GM11168 (cell line): ENCODE measurements at regions not wholly inside any gene's neighbourhood (a gene's known extent, or its start where the extent isn't known, plus 50 kb on each side); places are given as distances from the start of the nearest gene placed in this dataset.
"Not testable (repeated sequence)": the region's sequence is repeated elsewhere in the genome, so short reads cannot be mapped to it uniquely, and the experiment has no call there.

Experiments used
- in situ Hi-C: fragments of 300-500 bp; cut with MboI; formaldehyde crosslinking; loops from one replicate; pipeline ENCODE4 v1.12.0; 2022; ENCODE audit warnings: low sequenced_read_pairs; ENCODE audit not compliant: unreplicated experiment

DNA sequence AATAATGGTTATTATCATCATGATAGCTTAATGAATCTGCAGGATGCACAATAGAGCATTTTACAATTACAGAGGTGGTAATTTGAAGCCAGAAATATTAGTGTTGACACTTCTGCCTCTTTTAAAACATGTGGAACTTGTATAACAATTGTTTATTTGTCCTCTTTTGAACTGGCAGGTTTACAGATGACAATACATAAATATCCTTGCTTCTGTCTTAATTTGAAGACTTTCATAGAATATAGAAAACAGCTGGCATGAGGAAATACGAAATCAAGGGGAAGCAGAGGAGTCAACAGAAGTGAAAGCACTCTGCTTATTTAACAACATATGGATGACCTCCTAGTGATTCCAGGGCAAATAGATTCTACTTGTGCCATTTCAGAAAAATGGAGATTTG lies 270.5 kb upstream of the SGO1 start:
- in situ Hi-C loops, result no loop called here

DNA sequence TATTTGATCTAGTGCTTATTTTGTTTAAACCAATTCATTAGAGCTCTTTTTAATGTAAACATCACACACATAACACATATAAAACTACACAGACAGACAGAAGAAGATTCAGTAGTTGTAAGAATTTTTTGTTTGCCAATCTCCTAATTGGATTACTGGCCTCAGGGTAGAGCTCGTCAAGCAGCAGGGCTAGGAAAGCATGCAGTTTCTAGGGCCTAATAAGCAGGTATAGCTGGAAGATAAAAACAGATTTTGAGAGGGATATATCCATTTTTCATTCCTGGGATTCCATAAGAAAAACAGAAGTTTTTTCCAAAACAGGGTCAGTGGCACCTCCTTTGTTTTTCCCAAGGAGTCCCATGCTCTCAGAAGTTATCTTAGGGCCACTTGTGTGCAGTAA lies 265.2 kb upstream of the SGO1 start:
- in situ Hi-C loops, result no loop called here

DNA sequence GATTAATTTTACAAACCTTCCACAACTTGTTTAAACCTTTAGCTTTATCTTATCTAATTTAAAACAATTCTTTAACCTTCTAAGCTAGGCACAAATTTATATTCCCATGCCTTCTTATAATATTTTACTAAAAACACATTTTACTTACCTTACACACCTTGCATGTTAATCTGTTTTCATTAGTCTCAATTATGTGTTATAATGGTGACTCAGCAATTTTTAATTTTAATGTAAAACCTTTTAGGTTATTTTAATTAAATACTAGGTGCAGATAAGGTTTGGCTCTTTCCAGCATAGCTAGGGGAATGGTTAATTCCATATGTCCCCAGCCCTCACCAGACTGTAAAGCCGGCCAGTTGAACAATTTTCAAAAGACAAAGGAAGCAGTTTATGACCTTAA lies 264.6 kb upstream of the SGO1 start:
- in situ Hi-C loops, result no loop called here

DNA sequence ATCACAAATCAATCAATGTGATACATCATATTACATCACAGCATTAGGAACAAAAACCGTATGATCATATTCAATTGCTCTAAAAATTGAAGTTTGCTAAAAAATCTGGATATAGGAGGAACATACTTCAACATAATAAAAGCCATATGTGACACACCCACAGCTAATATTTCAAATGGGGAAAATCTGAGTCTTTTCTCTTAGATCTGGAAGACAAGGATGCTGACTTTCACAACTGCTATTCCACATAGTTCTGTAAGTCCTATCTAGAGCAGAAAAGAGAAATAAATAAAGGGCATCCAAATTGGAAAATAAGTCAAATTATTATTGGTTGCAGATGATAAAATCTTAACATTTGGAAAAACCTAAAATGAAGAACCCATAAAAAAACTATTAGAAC lies 256.8 kb upstream of the SGO1 start:
- in situ Hi-C loops, result no loop called here

DNA sequence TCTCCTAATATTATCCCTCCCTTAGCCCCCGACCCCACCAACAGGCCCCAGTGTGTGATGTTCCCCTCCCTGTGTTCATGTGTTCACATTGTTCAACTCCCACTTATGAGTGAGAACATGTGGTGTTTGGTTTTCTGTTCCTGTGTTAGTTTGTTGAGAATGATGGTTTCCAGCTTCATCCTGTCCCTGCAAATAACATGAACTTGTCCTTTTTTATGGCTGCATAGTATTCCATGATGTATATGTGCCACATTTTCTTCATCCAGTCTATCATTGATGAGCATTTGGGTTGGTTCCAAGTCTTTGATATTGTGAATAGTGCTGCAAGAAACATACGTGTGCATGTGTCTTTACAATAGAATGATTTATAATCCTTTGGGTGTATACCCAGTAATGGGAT lies 241.3 kb upstream of the SGO1 start:
- in situ Hi-C loops, result not testable (repeated sequence)

DNA sequence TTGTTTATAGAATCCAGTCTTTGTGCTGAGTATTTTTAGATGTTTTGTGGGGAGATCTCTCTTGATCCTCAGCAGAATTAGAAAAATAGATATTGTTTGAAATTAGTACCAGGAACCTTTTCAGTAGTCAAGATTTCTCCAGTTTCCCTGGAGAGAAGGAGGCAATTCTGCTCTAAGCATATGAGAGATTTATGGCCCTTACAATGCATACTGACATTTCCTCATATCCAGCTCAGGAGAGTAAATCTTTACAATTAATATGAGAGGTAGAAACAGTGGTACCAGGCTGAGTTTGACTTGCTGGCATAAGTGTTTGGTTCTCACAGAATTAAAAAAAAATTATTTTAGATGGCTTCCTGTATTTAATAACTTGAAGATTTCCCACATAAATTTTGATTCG lies 239.1 kb upstream of the SGO1 start:
- in situ Hi-C loops, result no loop called here

DNA sequence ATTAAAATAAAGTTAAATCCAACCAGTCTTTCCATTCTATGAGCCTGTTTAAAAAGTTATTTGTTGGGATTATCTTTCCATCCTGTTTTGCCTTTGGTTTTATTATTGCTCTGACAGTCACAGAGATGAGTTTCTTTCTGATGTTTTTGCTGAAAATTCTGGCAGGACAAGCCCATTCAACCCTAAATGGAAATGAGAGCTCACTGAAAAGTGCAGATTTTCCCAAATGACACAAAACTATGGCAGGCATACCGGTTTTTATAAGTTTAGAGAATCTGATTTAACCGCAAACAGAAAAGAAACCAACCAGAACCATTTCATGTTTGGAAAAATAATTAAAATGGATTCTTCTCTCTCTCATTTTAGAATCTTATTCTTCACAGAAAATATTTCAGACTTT lies 238.1 kb upstream of the SGO1 start:
- in situ Hi-C loops, result no loop called here

DNA sequence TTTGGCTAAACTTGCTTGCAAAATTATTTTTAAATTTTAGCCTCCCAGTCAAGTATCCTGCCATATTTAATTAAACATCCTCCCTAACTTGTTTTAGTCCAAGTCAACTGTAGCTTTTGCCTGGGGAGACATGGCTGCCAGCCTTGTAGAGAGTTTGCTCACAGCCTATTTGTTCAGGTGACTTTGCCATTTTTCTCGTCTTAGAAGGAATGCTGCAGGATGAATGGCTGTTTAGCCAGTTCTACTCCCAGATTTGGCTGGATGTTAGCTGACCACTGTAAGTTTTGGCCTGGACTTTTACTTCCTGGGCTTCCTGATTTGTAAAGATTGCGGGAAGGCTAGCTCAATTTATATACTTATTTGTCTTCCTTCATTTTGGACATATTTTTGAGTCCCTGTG lies 236.4 kb upstream of the SGO1 start:
- in situ Hi-C loops, result no loop called here

DNA sequence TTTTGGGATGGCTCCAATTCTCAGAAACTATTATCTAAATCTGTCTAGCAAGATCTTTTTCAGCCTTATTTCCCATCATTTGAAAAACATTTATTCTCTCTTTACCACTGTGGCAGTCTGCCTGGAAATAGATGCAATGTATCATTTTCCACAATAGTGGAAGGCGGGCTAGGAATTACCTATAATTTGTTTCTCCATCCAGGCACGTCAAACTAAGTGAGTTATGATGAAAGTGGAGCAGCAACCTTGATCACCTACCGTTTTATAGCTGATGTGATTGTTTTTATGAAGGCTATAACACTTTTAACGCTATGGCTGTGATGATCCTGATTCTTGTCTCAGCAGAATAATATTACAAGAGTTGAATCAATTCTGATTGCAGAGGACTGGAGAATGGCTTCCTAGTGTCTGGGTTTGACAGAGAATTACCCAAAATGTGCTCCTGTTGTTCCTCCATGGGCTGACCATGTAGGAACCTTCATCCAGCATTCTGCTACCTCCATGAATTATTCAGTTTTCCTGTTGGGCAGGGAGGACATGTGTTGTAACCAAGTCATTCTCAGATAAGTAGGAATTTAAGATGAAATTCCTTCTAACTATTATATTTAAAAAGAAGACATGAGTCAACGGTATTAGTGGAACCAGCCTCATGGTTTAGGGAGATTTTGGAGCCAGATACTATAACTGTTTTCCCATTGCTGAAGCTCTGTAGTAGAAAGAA lies 231.5 kb upstream of the SGO1 start:
- in situ Hi-C loops, result no loop called here

DNA sequence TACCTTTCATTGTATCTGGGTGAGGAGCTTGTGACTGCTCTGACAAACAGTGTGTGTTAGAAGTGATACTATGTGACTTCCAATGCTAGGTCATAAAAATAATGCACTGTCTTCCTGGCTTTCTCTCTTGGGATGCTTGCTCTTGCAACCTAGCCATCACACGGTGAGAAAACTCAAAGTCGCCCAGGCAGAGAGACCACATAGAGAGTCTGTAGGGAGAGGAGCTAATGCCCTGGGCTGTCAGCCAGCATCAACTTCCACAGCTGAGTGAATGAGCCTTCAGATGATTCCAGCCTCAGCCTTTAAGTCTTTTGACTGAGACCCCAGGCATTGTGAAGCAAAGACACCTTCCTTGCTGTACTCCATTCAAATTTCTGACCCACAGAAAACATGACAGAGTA lies 220.6 kb upstream of the SGO1 start:
- in situ Hi-C loops, result no loop called here

DNA sequence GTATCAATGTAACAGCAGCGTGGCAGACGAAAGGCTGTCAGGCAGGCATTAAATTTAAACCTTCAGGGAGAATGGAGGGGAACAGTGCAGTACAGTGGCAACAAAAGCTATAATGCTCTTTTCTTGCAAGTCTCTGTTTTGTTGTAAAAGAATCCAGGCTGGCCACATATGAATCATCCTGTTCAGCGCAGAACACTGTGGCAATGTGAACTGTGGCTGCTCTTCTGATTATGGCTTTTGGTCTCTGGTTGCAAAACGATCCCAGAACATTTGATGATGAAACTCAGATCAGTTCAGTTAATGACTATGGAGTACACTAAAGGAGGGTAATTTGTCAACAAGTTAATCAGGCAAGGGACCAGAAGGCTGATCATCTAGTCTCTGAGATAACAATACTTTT lies 219.7 kb upstream of the SGO1 start:
- in situ Hi-C loops, result no loop called here

DNA sequence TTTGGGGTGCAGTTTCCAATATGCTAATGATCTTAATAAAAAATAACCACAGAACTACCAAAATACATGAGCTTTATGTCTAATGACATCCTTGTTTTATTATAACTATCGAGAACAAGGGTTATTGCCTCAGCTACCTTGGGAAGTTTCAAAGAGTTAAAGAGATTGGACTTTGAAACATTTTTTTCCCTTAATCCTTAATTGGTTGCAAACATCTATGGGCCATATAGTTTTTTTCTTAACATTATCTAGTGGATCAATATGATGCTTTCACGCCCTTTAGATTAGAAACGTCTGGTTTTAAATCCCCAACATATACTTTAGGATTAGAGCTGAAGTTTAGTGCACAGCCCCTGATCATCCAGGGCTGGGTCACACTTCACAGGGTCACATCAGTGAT lies 219.2 kb upstream of the SGO1 start:
- in situ Hi-C loops, result no loop called here

DNA sequence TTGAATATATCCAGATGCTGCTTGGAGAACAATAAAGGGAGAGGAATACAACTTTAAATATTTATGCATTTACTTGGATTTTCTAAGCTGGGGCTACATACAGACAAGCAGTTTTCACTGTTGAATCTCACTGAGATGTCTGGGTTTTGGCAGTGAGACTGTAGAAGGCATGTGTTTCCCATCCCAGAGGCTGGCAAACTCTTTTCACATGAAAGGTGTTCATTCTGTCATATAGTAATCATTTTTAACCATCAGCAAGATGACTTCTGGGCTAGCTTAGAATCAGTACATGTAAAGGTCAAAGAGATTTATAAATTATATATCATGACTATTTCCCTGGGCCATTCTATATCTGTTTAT lies 218.7 kb upstream of the SGO1 start:
- in situ Hi-C loops, result no loop called here

DNA sequence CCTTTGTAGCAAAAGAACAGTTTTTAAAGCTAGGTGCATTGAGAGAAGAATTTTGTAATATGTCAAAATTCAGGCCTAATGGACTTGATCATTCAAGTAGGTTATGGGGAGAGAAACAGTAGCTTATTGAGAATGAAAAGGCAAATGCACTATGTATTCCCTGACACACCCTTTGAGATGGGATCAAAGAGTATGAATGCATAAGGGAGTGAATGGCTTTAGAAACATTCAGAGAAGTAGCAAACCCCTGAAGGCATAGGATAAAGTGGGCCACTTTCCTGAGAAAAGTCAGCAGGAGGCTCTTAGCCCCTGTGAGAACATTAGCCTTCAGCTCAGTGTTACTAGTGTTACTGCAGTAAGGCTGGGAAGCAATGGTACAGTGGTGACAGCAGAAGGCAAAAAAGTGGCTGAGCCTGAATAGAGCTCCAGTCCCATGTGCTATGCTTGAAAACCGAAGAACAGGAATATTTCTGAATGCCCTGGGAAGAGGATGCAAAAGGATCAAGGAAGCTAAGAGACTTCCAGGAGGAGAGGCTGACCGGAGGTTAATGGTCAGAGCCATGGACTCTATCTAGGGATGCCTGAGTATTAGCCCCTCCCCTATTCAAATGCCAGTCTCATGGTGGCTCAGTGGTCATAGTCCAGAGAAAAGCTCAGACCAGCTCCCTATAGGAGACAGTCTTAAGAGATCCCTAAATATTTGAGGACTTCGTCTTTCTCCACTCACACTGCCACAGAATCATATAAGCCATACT lies 218.2 kb upstream of the SGO1 start:
- in situ Hi-C loops, result no loop called here

DNA sequence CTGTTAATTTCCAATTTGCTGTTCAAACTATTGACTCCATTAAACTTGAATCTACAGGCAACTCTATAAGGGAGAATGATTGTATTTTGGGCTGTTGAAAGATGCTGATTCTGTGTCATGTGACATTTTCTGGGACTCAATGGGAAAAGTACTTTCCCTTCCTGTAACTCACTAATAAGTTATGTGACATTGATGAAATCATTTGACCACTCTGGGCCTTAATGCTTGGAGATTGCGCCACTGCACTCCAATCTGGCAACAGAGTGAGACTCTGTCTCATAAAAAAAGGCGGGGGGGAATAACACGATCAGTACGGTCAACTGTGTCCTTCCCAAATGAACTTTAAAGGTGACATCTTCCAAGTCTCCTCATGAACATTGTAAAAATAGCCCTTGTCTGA lies 215.2 kb upstream of the SGO1 start:
- in situ Hi-C loops, result no loop called here

DNA sequence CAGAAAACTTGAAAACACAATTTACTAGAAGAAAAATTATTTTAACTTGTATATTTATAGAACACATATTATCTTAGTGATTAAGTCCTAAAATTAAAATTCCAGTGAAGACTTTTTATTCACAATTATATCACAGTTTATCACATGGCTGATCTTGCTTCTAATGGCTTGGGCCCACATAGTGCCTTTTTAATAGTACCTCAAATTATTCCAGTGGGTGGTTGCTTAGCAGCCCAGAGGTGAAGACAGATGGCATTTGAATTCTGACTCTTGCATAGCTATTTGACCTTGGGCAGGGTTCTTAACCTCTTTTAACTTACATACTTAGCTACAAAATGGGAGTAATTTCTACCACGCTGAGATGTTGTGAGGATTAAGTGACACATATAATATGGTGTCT lies 214.7 kb upstream of the SGO1 start:
- in situ Hi-C loops, result no loop called here

DNA sequence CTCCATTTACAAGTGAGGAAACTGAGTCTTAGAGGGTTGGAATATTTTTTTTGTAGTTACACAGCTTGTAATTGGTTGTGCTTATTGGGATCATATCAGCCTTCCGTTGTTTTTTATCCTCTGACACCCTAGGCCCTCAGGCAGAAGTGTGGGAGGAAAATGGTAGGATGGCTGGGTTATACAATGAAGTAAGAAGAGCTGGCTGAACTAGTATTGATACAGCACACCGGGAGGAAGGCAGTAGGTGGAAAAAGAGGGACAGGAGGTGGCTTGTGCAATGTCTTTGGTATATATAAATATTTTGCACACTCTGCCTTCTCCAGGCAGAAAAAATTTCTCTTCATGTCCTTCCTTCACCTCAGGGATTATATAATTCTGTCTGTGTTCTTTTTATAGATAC lies 214.3 kb upstream of the SGO1 start:
- in situ Hi-C loops, result no loop called here

DNA sequence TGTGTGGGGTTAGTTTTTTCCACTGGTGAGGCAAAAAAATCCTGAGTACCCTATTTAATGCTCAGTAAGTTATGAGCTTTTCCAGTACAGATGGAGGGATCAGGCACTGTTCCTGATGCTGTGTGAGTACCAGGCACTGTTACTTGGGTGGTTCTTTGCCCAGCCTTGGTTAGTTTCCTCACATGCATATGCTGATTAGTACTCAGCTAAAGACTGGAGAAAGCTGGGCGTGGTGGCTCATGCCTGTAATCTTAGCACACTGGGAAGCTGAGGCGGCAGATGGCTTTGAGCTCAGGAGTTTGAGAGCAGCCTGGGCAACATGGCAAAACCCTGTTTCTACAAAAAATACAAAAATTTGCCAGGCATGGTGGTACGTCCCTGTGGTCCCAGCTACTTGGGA lies 210.3 kb upstream of the SGO1 start:
- in situ Hi-C loops, result no loop called here

DNA sequence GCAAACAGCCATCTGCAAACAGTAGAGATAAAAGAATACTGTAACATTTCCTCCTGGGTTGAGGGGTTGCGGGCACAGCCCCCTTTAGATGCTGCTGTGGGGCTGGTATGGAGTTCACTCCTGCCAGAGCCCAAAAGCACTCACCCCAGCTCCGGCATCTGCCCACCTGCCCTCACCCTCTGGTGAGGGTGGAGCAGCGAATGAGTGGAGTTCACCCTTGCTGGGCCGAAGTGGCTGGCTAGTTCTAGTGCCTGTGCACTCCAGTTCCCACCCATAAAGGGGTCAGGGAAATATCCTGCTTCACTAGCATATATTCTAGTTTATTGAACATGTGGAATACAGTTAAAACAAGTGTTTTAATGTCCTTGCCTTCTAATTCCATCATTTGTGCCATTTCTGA lies 209.7 kb upstream of the SGO1 start:
- in situ Hi-C loops, result no loop called here

DNA sequence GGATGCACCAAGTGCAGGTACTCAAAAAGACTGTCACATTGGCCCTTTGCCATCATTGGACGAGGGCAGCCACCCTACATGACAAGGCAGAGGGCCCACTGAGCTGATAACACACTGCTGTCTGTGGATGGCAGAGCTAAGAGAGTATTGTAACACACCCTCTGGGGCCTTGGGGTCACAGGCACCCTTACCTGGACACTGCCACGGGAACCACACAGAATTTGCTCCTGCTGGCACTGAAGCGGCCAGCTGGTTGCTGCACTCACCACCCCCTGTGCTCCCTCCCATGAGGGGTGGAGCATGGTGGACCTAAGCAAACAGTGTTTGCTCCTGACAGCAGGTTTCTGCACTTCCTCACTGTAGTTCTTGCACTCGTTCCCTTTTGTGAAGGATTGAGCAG lies 208.2 kb upstream of the SGO1 start:
- in situ Hi-C loops, result no loop called here

DNA sequence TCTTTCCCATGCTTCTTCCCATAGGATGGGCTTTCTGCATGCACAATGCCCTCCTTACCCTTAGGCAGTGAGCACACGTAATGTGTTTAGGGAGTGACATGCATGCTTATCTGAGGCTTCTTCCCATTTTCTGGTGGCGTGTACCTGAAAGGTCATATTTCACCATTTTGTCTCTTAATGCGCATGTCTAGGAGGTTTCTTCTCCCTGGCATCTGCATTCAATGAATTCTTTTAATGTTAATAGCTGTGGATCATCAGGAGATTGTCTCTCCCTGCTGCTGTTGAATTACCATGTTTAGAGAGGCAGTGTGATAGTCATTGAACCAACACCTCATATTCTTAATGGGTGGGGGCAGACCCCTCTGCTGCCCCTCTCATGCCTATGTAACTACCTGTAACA lies 205.6 kb upstream of the SGO1 start:
- in situ Hi-C loops, result no loop called here

DNA sequence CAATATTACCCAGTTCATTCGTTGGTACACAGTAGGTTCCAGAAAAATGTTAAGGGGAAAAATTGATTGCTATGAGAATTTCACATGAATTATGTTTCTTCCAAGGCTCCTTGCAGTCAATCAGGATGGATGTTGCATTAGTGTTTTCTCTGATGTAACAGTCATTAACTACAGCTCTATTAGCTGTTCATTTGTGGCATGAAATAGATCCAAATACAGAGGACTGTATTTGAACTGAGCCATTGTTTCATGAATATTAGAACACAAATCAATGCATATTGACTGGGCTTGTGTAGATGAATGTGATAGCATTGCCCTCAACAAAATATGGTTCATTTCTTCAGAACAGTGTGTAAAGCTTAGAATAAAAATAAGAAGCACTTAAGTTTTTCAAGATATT lies 203.0 kb upstream of the SGO1 start:
- in situ Hi-C loops, result no loop called here
